Sigmoid colon (tissue), 6 donors: ENCODE measurements at regions not wholly inside any gene's neighbourhood (a gene's known extent, or its start where the extent isn't known, plus 50 kb on each side); places are given as distances from the start of the nearest gene placed in this dataset.
"Not testable (repeated sequence)": the region's sequence is repeated elsewhere in the genome, so short reads cannot be mapped to it uniquely, and the experiment has no call there.

ENCODE experiments used
- DNase-seq: peaks from one replicate; pipeline ENCODE4 v3.0.0-alpha.2; 2019
- H3K27ac ChIP-seq, 4 donors: fragments of 200-600 bp; sonication (generic); one replicate each; pipeline ENCODE4 v1.5.1; 2016 to 2019; ENCODE audit warnings: mild to moderate bottlenecking in 1 of 4
- H3K27me3 ChIP-seq, 3 donors: fragments of 200-600 bp; sonication (generic); one replicate each; pipeline ENCODE4 v1.5.1; 2019; ENCODE audit warnings: mild to moderate bottlenecking in 1 of 3
- H3K36me3 ChIP-seq, 4 donors: fragments of 200-600 bp; sonication (generic); one replicate each; pipeline ENCODE4 v1.5.1; 2016 to 2019
- H3K4me1 ChIP-seq, 4 donors: fragments of 200-600 bp; sonication (generic); one replicate each; pipeline ENCODE4 v1.5.1; 2017 to 2019
- H3K4me3 ChIP-seq, 4 donors: fragments of 200-600 bp; sonication (generic); one replicate each; pipeline ENCODE4 v1.5.1; 2017 to 2019; ENCODE audit warnings: mild to moderate bottlenecking in 2 of 4, moderate library complexity in 1 of 4
- H3K9me3 ChIP-seq, 4 donors: fragments of 200-600 bp in 3 of 4; sonication (generic) in 3 of 4; one replicate each; pipeline versions ENCODE4 v1.5.1 to v1.6.1; 2013 to 2019
- EP300 ChIP-seq, 4 donors: sonication (generic); formaldehyde crosslinking; IDR thresholded peaks; one replicate each; pipeline ENCODE4 v1.6.1; 2017; ENCODE audit warnings: antibody characterized with exemption in 4 of 4
- POLR2A ChIP-seq, 2 donors: fragments of 450-650 bp; IDR thresholded peaks; one replicate each; pipeline ENCODE4 v1.6.1; 2016; ENCODE audit warnings: antibody characterized with exemption in 2 of 2, mild to moderate bottlenecking in 2 of 2, moderate library complexity in 2 of 2
- POLR2AphosphoS5 ChIP-seq, 4 donors: sonication (generic); formaldehyde crosslinking; IDR thresholded peaks; one replicate each; pipeline ENCODE4 v1.6.1; 2017; ENCODE audit warnings: antibody characterized with exemption in 4 of 4
- WGBS, 2 donors: extraction: QIAGEN DNeasy Blood & Tissue Kit; methylation state at CpG; one replicate each; pipeline ENCODE4 v1.1.7; 2013; 5-methylcytosine and 5-hydroxymethylcytosine counted together
- intact Hi-C: fragments of 100-400 bp; cut with DNase I; formaldehyde crosslinking; loops from one replicate; pipeline ENCODE4 v1.15.1; 2023
- TF ChIP-seq, protein P1 (sequence below), 4 experiments: fragments of 450-650 bp in 3 of 4; fragments of 200-600 bp in 1 of 4; IDR thresholded peaks; one replicate each; pipeline ENCODE4 v1.5.1; 2016 to 2019; ENCODE audit warnings: antibody characterized with exemption in 4 of 4, mild to moderate bottlenecking in 3 of 4, moderate library complexity in 2 of 4
- donor health status: healthy with polysubstance abuse.
- donor health status: healthy.

DNA sequence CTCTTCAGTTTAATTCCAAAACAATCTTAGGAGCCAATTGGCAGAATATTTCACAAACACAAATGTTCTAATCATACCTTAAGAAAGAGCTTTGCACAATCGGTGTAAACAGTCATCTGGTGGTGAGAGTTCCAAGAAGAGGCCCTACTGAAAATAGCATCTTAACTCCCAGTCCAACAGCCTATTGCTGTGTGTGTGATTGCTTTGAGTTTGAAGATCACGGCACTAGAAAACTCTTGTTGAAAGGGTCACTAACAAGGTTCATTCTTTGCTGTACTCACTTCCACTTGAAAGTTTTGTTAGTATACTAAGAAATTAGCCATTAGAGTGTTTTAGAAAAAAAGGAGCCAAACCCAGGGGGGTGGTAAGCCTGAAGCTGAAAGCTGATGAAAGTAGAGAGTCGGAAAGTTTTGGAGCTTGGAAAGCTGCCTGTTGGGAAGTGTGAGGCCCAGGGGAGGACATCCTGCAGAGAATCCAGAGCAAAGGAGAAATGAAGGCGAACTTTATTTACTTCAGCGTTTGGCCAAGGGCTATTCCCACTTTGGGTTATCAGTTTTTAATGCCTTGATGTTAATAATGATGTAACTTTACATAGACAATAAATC lies 180.3 kb upstream of the GHR start:
- intact Hi-C loops, result no loop called here
- Histone ChIP-seq H3K9me3 (no peaks in the 10 kb centered on the region), H3K4me3 (no peak overlapping the region), H3K4me1 (no peaks in the 10 kb centered on the region), H3K36me3 (no peaks in the 10 kb centered on the region), H3K27ac (no peak overlapping the region), H3K27me3 (no peaks in the 10 kb centered on the region)
- peak; percentile 72 for DNase-seq
- TF ChIP-seq POLR2AphosphoS5 (IDR thresholded peaks at IDR 0.05) (no peak), EP300 (IDR thresholded peaks at IDR 0.05) (no peak), POLR2A (IDR thresholded peaks at IDR 0.05) (no peak)
- TF ChIP-seq, protein P1, sequence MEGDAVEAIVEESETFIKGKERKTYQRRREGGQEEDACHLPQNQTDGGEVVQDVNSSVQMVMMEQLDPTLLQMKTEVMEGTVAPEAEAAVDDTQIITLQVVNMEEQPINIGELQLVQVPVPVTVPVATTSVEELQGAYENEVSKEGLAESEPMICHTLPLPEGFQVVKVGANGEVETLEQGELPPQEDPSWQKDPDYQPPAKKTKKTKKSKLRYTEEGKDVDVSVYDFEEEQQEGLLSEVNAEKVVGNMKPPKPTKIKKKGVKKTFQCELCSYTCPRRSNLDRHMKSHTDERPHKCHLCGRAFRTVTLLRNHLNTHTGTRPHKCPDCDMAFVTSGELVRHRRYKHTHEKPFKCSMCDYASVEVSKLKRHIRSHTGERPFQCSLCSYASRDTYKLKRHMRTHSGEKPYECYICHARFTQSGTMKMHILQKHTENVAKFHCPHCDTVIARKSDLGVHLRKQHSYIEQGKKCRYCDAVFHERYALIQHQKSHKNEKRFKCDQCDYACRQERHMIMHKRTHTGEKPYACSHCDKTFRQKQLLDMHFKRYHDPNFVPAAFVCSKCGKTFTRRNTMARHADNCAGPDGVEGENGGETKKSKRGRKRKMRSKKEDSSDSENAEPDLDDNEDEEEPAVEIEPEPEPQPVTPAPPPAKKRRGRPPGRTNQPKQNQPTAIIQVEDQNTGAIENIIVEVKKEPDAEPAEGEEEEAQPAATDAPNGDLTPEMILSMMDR (IDR thresholded peaks at IDR 0.05), result no peak
- 67% methylated on average over 5 of the region's 5 CpGs for WGBS, 2 donors

DNA sequence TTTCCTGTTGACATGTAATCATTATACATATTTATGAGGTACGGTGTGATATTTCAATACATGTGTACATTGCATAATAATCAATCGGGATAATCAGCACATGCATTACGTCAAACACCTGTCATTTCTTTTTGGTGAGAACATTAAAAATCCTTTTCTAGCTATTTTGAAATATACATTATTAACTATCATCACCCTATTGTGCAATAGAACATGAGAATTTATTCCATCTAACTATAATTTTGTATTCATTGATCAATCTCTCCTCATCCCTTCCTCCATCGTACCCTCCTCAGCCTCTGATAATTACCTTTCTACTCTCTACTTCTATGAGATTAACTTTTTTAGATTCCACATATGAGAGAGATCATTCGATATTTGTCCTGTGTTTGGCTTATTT lies 170.9 kb upstream of the GHR start:
- Histone ChIP-seq H3K36me3 (no peaks in the 10 kb centered on the region), H3K9me3 (no peaks in the 10 kb centered on the region), H3K27ac (no peak overlapping the region), H3K4me1 (no peaks in the 10 kb centered on the region), H3K27me3 (no peaks in the 10 kb centered on the region), H3K4me3 (no peak overlapping the region)
- WGBS, 2 donors, result 92 to 94% methylated on average over 5 of the region's 5 CpGs
- intact Hi-C loops, result no loop called here
- no peak for DNase-seq
- TF ChIP-seq POLR2AphosphoS5 (IDR thresholded peaks at IDR 0.05), result no peak
- TF ChIP-seq, protein P1 (IDR thresholded peaks at IDR 0.05), result no peak
- no peak for TF ChIP-seq EP300 (IDR thresholded peaks at IDR 0.05)
- no peak for TF ChIP-seq POLR2A (IDR thresholded peaks at IDR 0.05)

DNA sequence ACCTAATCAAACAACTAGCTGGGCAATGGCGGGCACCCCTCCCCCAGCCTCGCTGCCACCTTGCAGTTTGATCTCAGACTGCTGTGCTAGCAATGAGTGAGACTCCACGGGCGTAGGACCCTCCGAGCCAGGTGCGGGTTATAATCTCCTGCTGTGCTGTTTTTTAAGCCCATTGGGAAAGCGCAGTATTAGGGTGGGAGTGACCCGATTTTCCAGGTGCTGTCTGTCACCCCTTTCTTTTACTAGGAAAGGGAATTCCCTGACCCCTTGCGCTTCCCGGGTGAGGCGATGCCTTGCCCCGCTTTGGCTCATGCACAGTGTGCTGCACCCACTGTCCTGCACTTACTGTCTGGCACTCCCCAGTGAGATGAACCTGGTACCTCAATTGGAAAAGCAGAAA lies 163.3 kb upstream of the GHR start:
- H3K4me3 ChIP-seq, H3K36me3 ChIP-seq, H3K4me1 ChIP-seq, H3K27ac ChIP-seq, intact Hi-C loops, DNase-seq, H3K27me3 ChIP-seq, H3K9me3 ChIP-seq: not testable (repeated sequence)
- 90% methylated on average over 12 of the region's 12 CpGs for WGBS, 2 donors

DNA sequence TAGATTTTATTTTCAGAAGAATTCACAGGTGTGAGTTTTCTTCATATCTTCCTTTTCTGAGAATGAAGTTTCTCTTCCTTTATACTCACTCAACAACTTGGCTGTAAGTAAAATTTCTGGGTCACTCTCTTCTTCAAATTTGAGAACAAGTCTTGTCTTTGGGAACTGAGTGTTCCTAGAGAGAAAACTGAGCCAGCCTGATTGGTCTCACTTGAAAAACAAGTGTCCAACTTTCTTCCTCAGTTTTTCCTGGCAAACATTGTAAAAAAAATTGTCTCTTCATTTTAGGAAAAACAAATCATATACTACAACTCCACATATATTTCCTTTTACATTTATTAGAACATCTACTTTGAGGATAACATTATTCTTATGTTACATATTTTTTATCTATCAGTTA lies 156.1 kb upstream of the GHR start:
- intact Hi-C loops, result no loop called here
- DNase-seq, result no peak
- H3K27me3 ChIP-seq, result no peaks in the 10 kb centered on the region

DNA sequence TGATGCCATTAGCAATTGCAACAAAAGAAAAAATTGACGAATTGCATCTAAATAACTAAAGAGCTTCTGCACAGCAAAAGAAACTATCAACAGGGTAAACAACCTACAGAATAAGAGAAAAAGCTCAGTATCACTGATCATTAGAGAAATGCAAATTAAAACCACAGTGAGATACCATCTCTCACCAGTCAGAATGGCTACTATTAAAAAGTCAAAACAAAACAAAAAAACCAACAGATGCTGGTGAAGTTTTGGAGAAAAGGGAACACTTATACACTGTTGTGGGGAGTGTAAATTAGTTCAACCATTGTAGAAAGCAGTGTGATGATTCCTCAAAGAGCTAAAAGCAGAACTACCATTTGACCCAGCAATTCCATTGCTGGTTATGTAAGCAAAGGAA lies 155.1 kb upstream of the GHR start:
- intact Hi-C loops, DNase-seq: not testable (repeated sequence)

More for the DNA sequence above, 156.1 kb upstream of the GHR start:
- no peak overlapping the region for H3K4me3 ChIP-seq
- no peaks in the 10 kb centered on the region for H3K9me3 ChIP-seq
- no peaks in the 10 kb centered on the region for H3K36me3 ChIP-seq
- no peak overlapping the region for H3K27ac ChIP-seq
- no peaks in the 10 kb centered on the region for H3K4me1 ChIP-seq
- TF ChIP-seq EP300 (IDR thresholded peaks at IDR 0.05), result no peak
- TF ChIP-seq, protein P1 (IDR thresholded peaks at IDR 0.05), result no peak
- TF ChIP-seq POLR2AphosphoS5 (IDR thresholded peaks at IDR 0.05), result no peak
- TF ChIP-seq POLR2A (IDR thresholded peaks at IDR 0.05), result no peak

DNA sequence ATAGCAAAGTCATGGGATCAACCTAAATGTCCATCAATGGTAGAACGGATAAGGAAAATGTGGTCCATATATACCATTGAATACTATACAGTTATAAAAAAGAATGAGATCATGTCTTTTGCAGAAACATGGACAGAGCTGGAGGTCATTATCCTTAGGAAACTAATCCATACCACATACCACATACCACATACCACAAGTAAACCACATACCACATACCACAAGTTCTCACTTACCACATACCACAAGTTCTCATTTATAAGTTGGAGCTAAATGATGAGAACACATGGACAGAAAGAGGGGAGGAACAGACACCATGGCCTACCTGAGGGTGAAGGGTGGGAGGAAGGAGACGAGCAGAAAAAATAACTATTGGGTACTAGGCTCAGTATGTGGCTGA lies 154.6 kb upstream of the GHR start:
- intact Hi-C loops, result no loop called here
- 84 to 86% methylated on average over 2 of the region's 2 CpGs for WGBS, 2 donors

More for the DNA sequence above, 155.1 kb upstream of the GHR start:
- not testable (repeated sequence) for H3K4me3 ChIP-seq, H3K27ac ChIP-seq, H3K27me3 ChIP-seq, H3K36me3 ChIP-seq, H3K4me1 ChIP-seq, H3K9me3 ChIP-seq
- 85 to 92% methylated on average over 1 of the region's 1 CpG for whole genome bisulfite sequencing, 2 donors

More for the DNA sequence above, 154.6 kb upstream of the GHR start:
- Histone ChIP-seq H3K4me1 (no peaks in the 10 kb centered on the region), H3K9me3 (no peaks in the 10 kb centered on the region), H3K36me3 (no peaks in the 10 kb centered on the region), H3K27ac (no peak overlapping the region), H3K27me3 (no peaks in the 10 kb centered on the region), H3K4me3 (no peak overlapping the region)
- no peak for DNase-seq
- TF ChIP-seq EP300 (IDR thresholded peaks at IDR 0.05) (no peak), POLR2A (IDR thresholded peaks at IDR 0.05) (no peak), POLR2AphosphoS5 (IDR thresholded peaks at IDR 0.05) (no peak)
- TF ChIP-seq, protein P1 (IDR thresholded peaks at IDR 0.05), result no peak
